GM10266 (cell line): ENCODE measurements at regions not wholly inside any gene's neighbourhood (a gene's known extent, or its start where the extent isn't known, plus 50 kb on each side); places are given as distances from the start of the nearest gene placed in this dataset.

ENCODE experiments used
- DNase-seq: peaks from one replicate; pipeline ENCODE4 v3.0.0; 2012; ENCODE audit errors: extremely low spot score
- TF ChIP-seq, protein P1 (sequence below): IDR thresholded peaks from 2 replicates; pipeline ENCODE4 v1.5.1; 2012; ENCODE audit warnings: mild to moderate bottlenecking, low read depth; ENCODE audit not compliant: control insufficient read depth, insufficient read depth; ENCODE audit errors: missing control alignments

DNA sequence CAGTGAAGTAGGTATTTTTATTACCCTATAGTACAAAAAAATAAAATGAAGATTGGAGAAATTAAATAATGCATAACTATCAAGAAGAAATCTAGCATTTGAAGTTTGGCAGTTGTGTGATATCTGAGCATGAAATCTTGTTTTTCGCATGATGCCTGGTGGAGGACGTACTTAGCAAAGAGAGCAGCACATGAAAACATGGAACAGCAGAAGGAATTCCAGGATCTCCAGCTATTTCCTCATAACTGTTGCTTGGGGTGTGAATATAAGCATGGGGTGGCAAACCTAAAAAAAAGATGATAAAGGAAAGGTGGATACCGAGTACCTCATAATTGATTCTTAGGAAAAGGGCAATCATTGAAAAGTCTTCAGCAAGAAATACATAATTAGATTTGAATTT, 174.3 kb upstream of the FAM3C start:
- TF ChIP-seq, protein P1, sequence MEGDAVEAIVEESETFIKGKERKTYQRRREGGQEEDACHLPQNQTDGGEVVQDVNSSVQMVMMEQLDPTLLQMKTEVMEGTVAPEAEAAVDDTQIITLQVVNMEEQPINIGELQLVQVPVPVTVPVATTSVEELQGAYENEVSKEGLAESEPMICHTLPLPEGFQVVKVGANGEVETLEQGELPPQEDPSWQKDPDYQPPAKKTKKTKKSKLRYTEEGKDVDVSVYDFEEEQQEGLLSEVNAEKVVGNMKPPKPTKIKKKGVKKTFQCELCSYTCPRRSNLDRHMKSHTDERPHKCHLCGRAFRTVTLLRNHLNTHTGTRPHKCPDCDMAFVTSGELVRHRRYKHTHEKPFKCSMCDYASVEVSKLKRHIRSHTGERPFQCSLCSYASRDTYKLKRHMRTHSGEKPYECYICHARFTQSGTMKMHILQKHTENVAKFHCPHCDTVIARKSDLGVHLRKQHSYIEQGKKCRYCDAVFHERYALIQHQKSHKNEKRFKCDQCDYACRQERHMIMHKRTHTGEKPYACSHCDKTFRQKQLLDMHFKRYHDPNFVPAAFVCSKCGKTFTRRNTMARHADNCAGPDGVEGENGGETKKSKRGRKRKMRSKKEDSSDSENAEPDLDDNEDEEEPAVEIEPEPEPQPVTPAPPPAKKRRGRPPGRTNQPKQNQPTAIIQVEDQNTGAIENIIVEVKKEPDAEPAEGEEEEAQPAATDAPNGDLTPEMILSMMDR = no peak
- DNase-seq = no peak

DNA sequence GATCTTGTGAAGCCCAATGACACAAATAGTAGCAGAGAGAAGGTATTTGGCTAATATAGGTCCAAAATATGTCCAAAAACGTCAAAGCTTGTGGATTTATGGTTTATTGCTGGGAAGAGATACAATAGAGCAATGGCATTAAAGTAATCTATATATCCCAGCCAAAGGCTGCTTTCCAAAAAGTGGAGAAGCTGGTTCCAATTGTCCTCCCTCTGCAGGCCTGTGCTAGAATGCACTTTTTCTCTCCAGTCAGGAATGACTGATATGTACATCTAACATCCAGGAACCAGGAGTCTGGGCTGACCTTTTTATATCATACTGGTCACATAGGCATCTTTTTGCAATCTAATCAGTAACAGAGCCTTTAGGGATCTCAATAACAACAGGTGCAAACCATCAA, 167.1 kb upstream of the FAM3C start:
- DNase-seq = no peak
- TF ChIP-seq, protein P1 = no peak

DNA sequence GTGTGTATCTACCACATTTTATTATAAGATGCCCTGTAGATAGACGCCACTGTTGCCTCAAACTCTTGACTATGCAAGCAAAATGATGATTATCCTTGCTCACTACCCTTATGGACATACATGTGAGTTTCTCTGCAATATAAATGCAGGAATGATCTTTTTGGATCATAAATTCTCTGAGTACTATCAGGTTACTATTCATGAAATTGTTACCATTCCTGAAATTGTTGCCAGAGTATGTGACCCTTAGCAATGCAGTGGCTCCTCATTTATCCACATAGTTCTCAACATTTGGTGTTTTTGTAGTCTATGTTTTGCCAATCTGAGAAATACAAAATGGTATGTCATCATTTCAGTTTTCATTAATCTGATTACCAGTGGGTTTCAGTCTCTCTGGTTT, 166.2 kb upstream of the FAM3C start:
- TF ChIP-seq, protein P1 = no peak
- no peak for DNase-seq

DNA sequence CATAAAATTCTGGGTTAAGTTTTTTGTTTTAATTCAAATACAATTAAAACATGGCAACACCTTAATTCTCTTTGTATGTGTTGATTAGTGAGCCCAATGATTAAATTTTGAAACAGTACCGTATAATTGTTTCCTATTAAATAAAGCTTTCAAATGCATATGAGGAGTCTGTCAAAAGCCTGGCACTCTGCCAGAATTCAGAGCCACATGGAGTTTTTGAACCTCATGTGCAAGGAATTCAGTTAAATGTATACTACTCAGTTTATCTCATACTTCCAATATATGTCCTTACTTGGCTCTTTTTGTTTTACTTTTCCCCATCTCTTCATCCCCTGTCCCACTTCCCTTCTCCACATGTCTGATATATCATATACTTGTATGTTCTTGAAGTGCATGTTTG, 165.6 kb upstream of the FAM3C start:
- no peak for DNase-seq
- TF ChIP-seq, protein P1 = no peak

DNA sequence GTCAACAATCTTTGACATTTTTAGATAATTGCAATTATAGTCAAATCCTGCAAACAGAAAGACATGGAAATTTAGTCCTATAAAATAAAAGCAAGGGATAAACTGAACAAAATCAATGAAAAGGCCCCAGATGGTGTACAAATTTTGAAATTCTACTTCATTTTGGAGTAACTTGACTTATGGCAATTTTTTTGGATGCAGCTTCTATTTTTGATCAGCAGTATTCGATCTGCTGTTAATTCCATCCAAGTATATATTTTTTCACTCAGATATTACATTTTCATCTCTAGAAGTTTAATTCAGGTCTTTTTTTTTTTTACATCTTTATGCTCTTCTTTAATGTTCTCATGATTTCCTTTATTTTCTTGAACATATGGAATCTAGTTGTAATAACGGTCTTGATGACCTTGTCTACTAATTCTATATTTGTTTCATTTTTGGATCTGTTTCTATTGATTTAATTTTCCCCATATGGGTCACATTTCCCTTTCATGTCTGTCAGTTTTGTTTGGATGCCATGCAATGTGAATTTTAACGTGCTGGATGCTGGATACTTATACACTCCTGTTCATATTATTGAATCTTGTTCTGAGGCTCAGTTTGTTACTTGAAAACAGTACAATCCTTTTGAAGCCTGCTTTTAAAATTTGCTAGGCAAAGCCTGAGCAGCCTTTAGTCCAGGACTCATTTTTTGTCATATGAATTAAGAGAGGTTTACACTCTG, 164.3 kb upstream of the FAM3C start:
- TF ChIP-seq, protein P1 = no peak

DNA sequence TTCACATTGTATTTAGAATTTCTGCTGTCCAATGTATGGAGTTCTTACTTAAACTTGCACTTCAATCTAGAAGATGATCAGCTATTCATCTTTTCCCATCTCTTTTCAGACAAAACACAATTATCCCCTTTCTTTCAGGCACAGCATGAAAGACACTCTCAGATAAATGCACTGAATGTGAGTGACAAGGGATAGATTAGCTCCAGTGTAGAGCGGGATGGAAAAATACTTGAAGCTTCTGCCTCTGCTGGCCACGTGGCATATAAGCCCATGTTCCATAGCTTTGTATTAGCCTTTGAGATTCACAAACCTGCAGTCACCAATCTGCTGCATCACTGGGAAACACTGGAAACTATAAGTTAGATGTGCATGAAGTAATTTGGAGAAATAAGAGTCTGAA, 162.2 kb upstream of the FAM3C start:
- no peak for DNase-seq
- TF ChIP-seq, protein P1 = no peak

More for the DNA sequence above, 164.3 kb upstream of the FAM3C start:
- no peak for DNase-seq

DNA sequence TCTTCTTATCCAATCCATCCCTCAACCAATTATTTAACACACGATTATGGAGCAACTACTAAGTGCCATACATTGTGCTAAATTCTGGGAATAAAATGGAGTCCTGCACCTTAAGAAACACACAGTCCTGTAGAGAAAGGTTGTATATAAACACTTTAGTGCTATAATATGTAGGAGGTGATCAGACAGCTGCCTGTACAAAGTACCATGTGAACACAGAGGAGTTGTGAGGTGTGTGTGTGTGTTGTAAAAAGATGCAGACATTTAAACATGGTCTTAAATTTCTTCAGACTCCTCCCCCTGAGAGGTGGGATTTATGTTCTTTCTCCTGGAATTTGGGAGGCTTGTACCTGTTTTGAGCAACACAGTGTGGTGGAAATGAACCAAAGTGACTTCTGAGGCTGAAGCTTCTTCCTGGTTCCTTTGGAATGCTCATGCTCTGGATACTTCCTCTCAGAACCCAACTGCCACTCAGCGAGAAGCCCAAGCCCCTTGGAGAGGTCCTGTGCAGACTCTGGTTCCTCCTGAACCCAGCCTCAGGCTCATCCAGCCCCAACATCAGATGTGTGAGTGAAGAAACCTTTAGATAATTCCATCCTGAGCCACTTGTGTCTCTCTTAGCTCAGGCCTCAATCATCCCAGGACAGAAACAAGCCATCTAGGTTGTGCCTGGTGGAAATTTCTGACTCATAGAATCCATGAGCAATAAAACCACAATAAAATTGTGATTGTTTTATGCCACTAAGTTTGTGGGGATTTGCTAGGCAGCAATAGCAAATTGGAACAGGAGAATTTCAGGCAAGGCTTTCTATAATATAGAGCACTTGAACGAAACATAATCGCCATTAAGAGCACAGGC, 161.2 kb upstream of the FAM3C start:
- DNase-seq = no peak
- TF ChIP-seq, protein P1 = no peak
